A549 (cell line): ENCODE measurements at regions not wholly inside any gene's neighbourhood (a gene's known extent, or its start where the extent isn't known, plus 50 kb on each side); places are given as distances from the start of the nearest gene placed in this dataset.

Source experiments
- CEBPB ChIP-seq, 2 experiments: fragments of >200 bp in 1 of 2; sonication (Bioruptor Twin) in 1 of 2; formaldehyde crosslinking in 1 of 2; IDR thresholded peaks; 2 replicates each; pipeline ENCODE4 v1.6.1; 2012 to 2016
- CHD2 ChIP-seq: fragments of 150-350 bp; IDR thresholded peaks from 2 replicates; pipeline ENCODE4 v1.6.1; 2014; ENCODE audit warnings: low read length; ENCODE audit not compliant: partially characterized antibody
- CTCF ChIP-seq: fragments of >200 bp; sonication (Bioruptor Twin); formaldehyde crosslinking; IDR thresholded peaks from 3 replicates; pipeline ENCODE4 v1.5.1; 2016
- EHF ChIP-seq: fragments of 250-450 bp; sonication (Bioruptor Pico); IDR thresholded peaks from 2 replicates; pipeline ENCODE4 v1.5.0; 2020; ENCODE audit warnings: mild to moderate bottlenecking
- ESRRA ChIP-seq: fragments of 150-350 bp; IDR thresholded peaks from 2 replicates; pipeline ENCODE4 v1.6.1; 2014; ENCODE audit warnings: mild to moderate bottlenecking, low read length, borderline replicate concordance
- HOXB13 ChIP-seq: fragments of 250-450 bp; sonication (Bioruptor Pico); IDR thresholded peaks from 2 replicates; pipeline ENCODE4 v1.5.0; 2020; ENCODE audit warnings: low read depth, mild to moderate bottlenecking, moderate library complexity
- HOXB5 ChIP-seq: fragments of 250-450 bp; sonication (Bioruptor Pico); IDR thresholded peaks from 2 replicates; pipeline ENCODE4 v1.5.0; 2020; ENCODE audit warnings: mild to moderate bottlenecking, moderate library complexity
- MAX ChIP-seq: IDR thresholded peaks from 2 replicates; pipeline ENCODE4 v1.6.1; 2012
- REST ChIP-seq: fragments of 200-600 bp; sonication (generic); IDR thresholded peaks from 2 replicates; pipeline ENCODE4 v1.6.1; 2016; ENCODE audit warnings: antibody characterized with exemption, mild to moderate bottlenecking, moderate library complexity
- RNF2 ChIP-seq: fragments of 200-600 bp; sonication (generic); IDR thresholded peaks from 2 replicates; pipeline ENCODE4 v1.6.1; 2016; ENCODE audit warnings: low read depth, mild to moderate bottlenecking, antibody characterized with exemption, moderate library complexity, borderline replicate concordance
- USF2 ChIP-seq: fragments of 450-650 bp; IDR thresholded peaks from 2 replicates; pipeline ENCODE4 v1.6.1; 2014; ENCODE audit warnings: antibody characterized with exemption
- ZC3H11A ChIP-seq: fragments of 450-650 bp; IDR thresholded peaks from 2 replicates; pipeline ENCODE4 v1.6.1; 2014; ENCODE audit warnings: antibody characterized with exemption, mild to moderate bottlenecking

- TF ChIP-seq MAX (no peak), HOXB13 (no peak), REST (no peak), RNF2 (no peak), CTCF (no peak), EHF (CRISPR knock-in tag) (no peak), ZC3H11A (no peak), ESRRA (no peak), HOXB5 (no peak), CEBPB (IDR thresholded peaks at IDR 0.05) (no peak), CHD2 (no peak), USF2 (no peak)
Measured at GRCh38 chr5:104533498-104533897, 970.9 kb upstream of the NUDT12 start.
